ENCODE measurements at regions not wholly inside any gene's neighbourhood (a gene's known extent, or its start where the extent isn't known, plus 50 kb on each side); places are given as distances from the start of the nearest gene placed in this dataset.

DNA sequence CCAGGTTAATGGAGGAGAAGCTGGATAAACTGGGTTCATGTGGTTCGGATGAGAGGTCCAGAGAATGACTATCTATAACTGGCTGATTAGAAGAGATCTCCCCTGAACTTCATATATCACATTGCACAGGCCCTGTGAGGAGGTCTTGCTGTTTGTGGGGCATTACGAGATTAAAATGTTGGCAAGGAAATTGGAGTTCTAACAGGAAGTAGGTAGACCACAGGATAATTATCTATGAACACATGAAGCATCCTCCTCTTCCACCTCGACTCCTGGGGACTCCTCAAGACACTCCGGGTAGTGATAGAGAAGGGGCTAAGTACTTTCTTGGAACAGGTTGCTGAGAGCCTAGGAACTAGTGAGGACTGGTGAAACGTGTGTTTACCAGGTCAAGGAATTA is 418.8 kb downstream of the KCNH5 start:
- ChIA-PET POLR2A (ENCODE audit: low non-redundant PET) (no interaction called here), CTCF (no interaction called here)
- no peak overlapping the region for H3K27ac ChIP-seq
- TF ChIP-seq, protein P1, sequence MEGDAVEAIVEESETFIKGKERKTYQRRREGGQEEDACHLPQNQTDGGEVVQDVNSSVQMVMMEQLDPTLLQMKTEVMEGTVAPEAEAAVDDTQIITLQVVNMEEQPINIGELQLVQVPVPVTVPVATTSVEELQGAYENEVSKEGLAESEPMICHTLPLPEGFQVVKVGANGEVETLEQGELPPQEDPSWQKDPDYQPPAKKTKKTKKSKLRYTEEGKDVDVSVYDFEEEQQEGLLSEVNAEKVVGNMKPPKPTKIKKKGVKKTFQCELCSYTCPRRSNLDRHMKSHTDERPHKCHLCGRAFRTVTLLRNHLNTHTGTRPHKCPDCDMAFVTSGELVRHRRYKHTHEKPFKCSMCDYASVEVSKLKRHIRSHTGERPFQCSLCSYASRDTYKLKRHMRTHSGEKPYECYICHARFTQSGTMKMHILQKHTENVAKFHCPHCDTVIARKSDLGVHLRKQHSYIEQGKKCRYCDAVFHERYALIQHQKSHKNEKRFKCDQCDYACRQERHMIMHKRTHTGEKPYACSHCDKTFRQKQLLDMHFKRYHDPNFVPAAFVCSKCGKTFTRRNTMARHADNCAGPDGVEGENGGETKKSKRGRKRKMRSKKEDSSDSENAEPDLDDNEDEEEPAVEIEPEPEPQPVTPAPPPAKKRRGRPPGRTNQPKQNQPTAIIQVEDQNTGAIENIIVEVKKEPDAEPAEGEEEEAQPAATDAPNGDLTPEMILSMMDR (conservative IDR thresholded peaks at IDR 0.05; ENCODE audit: low read depth), result no peak
- no peak for DNase-seq (ENCODE audit: low spot score)

GRCh38 chr14:62629176-62629725 is 416.0 kb downstream of the KCNH5 start:
- TF ChIP-seq, protein P1 (conservative IDR thresholded peaks at IDR 0.05; ENCODE audit: low read depth), result no peak
- DNase-seq (ENCODE audit: low spot score), result no peak
- H3K27ac ChIP-seq, result no peak overlapping the region
- POLR2A ChIA-PET (ENCODE audit: low non-redundant PET), result no interaction called here
- CTCF ChIA-PET, result no interaction called here

DNA sequence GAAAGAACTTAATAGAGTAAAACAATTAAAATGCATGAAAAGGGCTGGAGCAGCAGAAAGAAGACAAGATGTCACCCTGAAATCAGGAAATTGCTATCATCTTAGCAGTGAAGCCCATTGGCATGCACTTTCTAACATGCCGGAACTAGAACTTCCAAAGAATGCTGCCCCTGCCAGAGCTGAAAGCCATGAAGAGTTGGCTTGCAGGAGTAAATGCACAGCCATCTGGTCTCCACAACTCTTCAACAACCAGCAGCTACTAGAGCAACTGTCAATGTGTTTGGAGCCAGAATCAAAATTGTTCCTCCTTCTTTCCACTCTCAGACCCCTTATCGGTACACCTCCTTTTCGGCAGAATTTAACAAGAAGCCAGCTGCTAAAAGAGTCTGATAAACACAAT is 414.1 kb downstream of the KCNH5 start:
- DNase-seq (ENCODE audit: low spot score), result no peak
- no peak overlapping the region for H3K27ac ChIP-seq
- TF ChIP-seq, protein P1 (conservative IDR thresholded peaks at IDR 0.05; ENCODE audit: low read depth), result no peak
- ChIA-PET POLR2A (ENCODE audit: low non-redundant PET) (no interaction called here), CTCF (no interaction called here)

- no peak overlapping the region for H3K27ac ChIP-seq
- POLR2A ChIA-PET (ENCODE audit: low non-redundant PET), result no interaction called here
- CTCF ChIA-PET, result no interaction called here
- no peak for DNase-seq (ENCODE audit: low spot score)
- TF ChIP-seq, protein P1 (conservative IDR thresholded peaks at IDR 0.05; ENCODE audit: low read depth), result no peak
These were observed 412.5 kb downstream of the KCNH5 start for GRCh38 chr14:62632771-62633170.

- DNase-seq (ENCODE audit: low spot score), result peak; percentile 3
- TF ChIP-seq, protein P1 (conservative IDR thresholded peaks at IDR 0.05; ENCODE audit: low read depth), result no peak
- no peak overlapping the region for H3K27ac ChIP-seq
- ChIA-PET CTCF (interaction anchor here (0.6 kb wide), 1 partner anchor 114 kb away, joined by 3 read pairs; no protein-coding TSS in a partner anchor), POLR2A (ENCODE audit: low non-redundant PET) (no interaction called here)
These were observed 399.6 kb downstream of the KCNH5 start for GRCh38 chr14:62645649-62646048.

Data from RWPE1 (cell line).